Peyer's patch (tissue), 4 donors: ENCODE measurements at regions not wholly inside any gene's neighbourhood (a gene's known extent, or its start where the extent isn't known, plus 50 kb on each side); places are given as distances from the start of the nearest gene placed in this dataset.

Source experiments
- CTCF ChIP-seq, 6 experiments: fragments of 450-650 bp in 4 of 6; fragments of 200-600 bp in 2 of 6; sonication (generic) in 1 of 6; IDR thresholded peaks; one replicate each; pipeline ENCODE4 v1.5.1; 2017 to 2019; ENCODE audit warnings: antibody characterized with exemption in 6 of 6, mild to moderate bottlenecking in 3 of 6, moderate library complexity in 1 of 6
- POLR2A ChIP-seq, 2 donors: fragments of 450-650 bp; IDR thresholded peaks; one replicate each; pipeline ENCODE4 v1.5.1; 2017; ENCODE audit warnings: antibody characterized with exemption in 2 of 2, mild to moderate bottlenecking in 2 of 2, moderate library complexity in 2 of 2

GRCh38 chr13:107482688-107483087, 732.6 kb downstream of the LIG4 start:
- TF ChIP-seq CTCF (IDR thresholded peaks at IDR 0.05) = no peak
- no peak for TF ChIP-seq POLR2A (IDR thresholded peaks at IDR 0.05)
